Esophagus squamous epithelium (tissue), 5 donors: ENCODE measurements at regions not wholly inside any gene's neighbourhood (a gene's known extent, or its start where the extent isn't known, plus 50 kb on each side); places are given as distances from the start of the nearest gene placed in this dataset.

Source experiments
- DNase-seq: peaks from one replicate; lab custom pipeline; 2025; lab: John Stamatoyannopoulos, UW
- H3K27ac ChIP-seq, 4 donors: fragments of 200-600 bp; sonication (generic); one replicate each; pipeline ENCODE4 v1.5.1; 2016 to 2019; ENCODE audit warnings: mild to moderate bottlenecking in 1 of 4
- H3K27me3 ChIP-seq, 4 donors: fragments of 200-600 bp; sonication (generic); 1 replicate in 3 of 4; 2 replicates in 1 of 4; pipeline versions ENCODE4 v1.5.1 to v1.6.0; 2017 to 2021; ENCODE audit warnings: antibody characterized with exemption in 1 of 4
- H3K36me3 ChIP-seq, 3 donors: fragments of 200-600 bp; sonication (generic); one replicate each; pipeline ENCODE4 v1.5.1; 2016 to 2019
- H3K4me1 ChIP-seq, 3 donors: fragments of 200-600 bp; sonication (generic); one replicate each; pipeline ENCODE4 v1.5.1; 2017 to 2019
- H3K4me3 ChIP-seq, 4 donors: fragments of 200-600 bp; sonication (generic); 1 replicate in 3 of 4; 2 replicates in 1 of 4; pipeline ENCODE4 v1.5.1; 2016 to 2019; ENCODE audit warnings: mild to moderate bottlenecking in 2 of 4, moderate library complexity in 1 of 4
- H3K9me3 ChIP-seq, 3 donors: fragments of 200-600 bp; sonication (generic); one replicate each; pipeline ENCODE4 v1.5.1; 2016 to 2019
- CTCF ChIP-seq, 6 experiments: fragments of 450-650 bp in 4 of 6; fragments of 200-600 bp in 2 of 6; sonication (generic) in 2 of 6; IDR thresholded peaks; one replicate each; pipeline ENCODE4 v1.5.1; 2016 to 2019; ENCODE audit warnings: antibody characterized with exemption in 6 of 6, mild to moderate bottlenecking in 4 of 6, moderate library complexity in 4 of 6
- POLR2A ChIP-seq, 4 donors: fragments of 450-650 bp; IDR thresholded peaks; one replicate each; pipeline ENCODE4 v1.6.1; 2017; ENCODE audit warnings: antibody characterized with exemption in 4 of 4, mild to moderate bottlenecking in 4 of 4, moderate library complexity in 3 of 4
- WGBS, 2 donors: methylation state at CpG; one replicate each; pipeline ENCODE4 v1.1.5; 2018; 5-methylcytosine and 5-hydroxymethylcytosine counted together
- intact Hi-C: fragments of 100-400 bp; cut with DNase I; formaldehyde crosslinking; loops from one replicate; pipeline ENCODE4 v1.15.0; 2022
- donor health status: DM: yes; HTN: yes; CAD: no.

- Histone ChIP-seq H3K4me3 (no peak overlapping the region), H3K27ac (peak overlapping the region; percentile 62 to 82 (median 72)), H3K9me3 (no peaks in the 10 kb centered on the region), H3K27me3 (no peaks in the 10 kb centered on the region), H3K4me1 (peaks cover 14 to 44% (median 21%) of the 10 kb centered on the region in 3 donors), H3K36me3 (no peaks in the 10 kb centered on the region)
- intact Hi-C loops, result no loop called here
- WGBS, 2 donors, result 15 to 50% methylated on average over 7 to 10 of the region's 13 CpGs
- DNase-seq, result no peak
- no peak for TF ChIP-seq POLR2A (IDR thresholded peaks at IDR 0.05)
- TF ChIP-seq CTCF (IDR thresholded peaks at IDR 0.05), result no peak
These were observed 123.7 kb upstream of the CPEB4 start for GRCh38 chr5:173764332-173765028.

GRCh38 chr5:173765029-173765644 is 123.0 kb upstream of the CPEB4 start:
- intact Hi-C loops, result no loop called here
- DNase-seq, result no peak
- no peak overlapping the region for H3K4me3 ChIP-seq
- H3K4me1 ChIP-seq, result peaks cover 14 to 44% (median 21%) of the 10 kb centered on the region in 3 donors
- H3K9me3 ChIP-seq, result no peaks in the 10 kb centered on the region
- 72% methylated on average over 9 of the region's 9 CpGs for WGBS, 2 donors
- H3K27me3 ChIP-seq, result no peaks in the 10 kb centered on the region
- TF ChIP-seq CTCF (IDR thresholded peaks at IDR 0.05), result no peak
- no peak for TF ChIP-seq POLR2A (IDR thresholded peaks at IDR 0.05)
- peak overlapping the region; percentile 66 to 83 (median 80) for H3K27ac ChIP-seq
- H3K36me3 ChIP-seq, result no peaks in the 10 kb centered on the region

GRCh38 chr5:173765661-173766060 is 122.5 kb upstream of the CPEB4 start:
- H3K27ac ChIP-seq, result peak overlapping the region; percentile 66 to 83 (median 80)
- no peak overlapping the region for H3K4me3 ChIP-seq
- no peak for DNase-seq
- no peaks in the 10 kb centered on the region for H3K9me3 ChIP-seq
- H3K36me3 ChIP-seq, result no peaks in the 10 kb centered on the region
- WGBS, 2 donors, result 59 to 75% methylated on average over 6 of the region's 6 CpGs
- H3K4me1 ChIP-seq, result peaks cover 14 to 44% (median 21%) of the 10 kb centered on the region in 3 donors
- H3K27me3 ChIP-seq, result no peaks in the 10 kb centered on the region
- intact Hi-C loops, result no loop called here
- TF ChIP-seq CTCF (IDR thresholded peaks at IDR 0.05), result no peak
- no peak for TF ChIP-seq POLR2A (IDR thresholded peaks at IDR 0.05)

- no peaks in the 10 kb centered on the region for H3K9me3 ChIP-seq
- peaks cover 0 to 9% (median 0%) of the 10 kb centered on the region in 4 donors for H3K27me3 ChIP-seq
- no peaks in the 10 kb centered on the region for H3K36me3 ChIP-seq
- H3K4me3 ChIP-seq, result no peak overlapping the region
- WGBS, 2 donors, result 66 to 71% methylated on average over 12 of the region's 12 CpGs
- intact Hi-C loops, result no loop called here
- peaks cover 14 to 49% (median 21%) of the 10 kb centered on the region in 3 donors for H3K4me1 ChIP-seq
- no peak for DNase-seq
- no peak for TF ChIP-seq CTCF (IDR thresholded peaks at IDR 0.05)
- TF ChIP-seq POLR2A (IDR thresholded peaks at IDR 0.05), result no peak
- H3K27ac ChIP-seq, result no peak overlapping the region
These were observed 120.4 kb upstream of the CPEB4 start for GRCh38 chr5:173767574-173768266.
